ENCODE measurements at regions not wholly inside any gene's neighbourhood (a gene's known extent, or its start where the extent isn't known, plus 50 kb on each side); places are given as distances from the start of the nearest gene placed in this dataset.
A peak's percentile ranks its signal among the peaks of the same experiment; 100 is the strongest.

- no peak for TF ChIP-seq RARB (CRISPR knock-in tag; IDR thresholded peaks at IDR 0.05)
- no peak for TF ChIP-seq JUN (IDR thresholded peaks at IDR 0.05)
- no peak for TF ChIP-seq ZC3H11A (IDR thresholded peaks at IDR 0.05)
- no peak for TF ChIP-seq REST (IDR thresholded peaks at IDR 0.05)
- TF ChIP-seq GATA3 (IDR thresholded peaks at IDR 0.05; ENCODE audit: borderline replicate concordance) = no peak
Measured at GRCh38 chr2:211144078-211144477, 587.7 kb downstream of the CPS1 start (continued).

- peak overlapping the region; percentile 54 to 63; a peak in 4 of 6 replicates for H3K27ac ChIP-seq
- FAIRE-seq (no peak), DNase-seq (ENCODE audit: low read depth in 1 of 2, low spot score in 1 of 2) (no peak), ATAC-seq (no peak)
- H3K4me2 ChIP-seq = no peak overlapping the region
- 62% methylated on average over 4 of the region's 4 CpGs for WGBS (ENCODE audit: missing lambda C conversion rate)
- H3K4me3 ChIP-seq = no peak overlapping the region
- POLR2A ChIA-PET = no interaction called here
- TF ChIP-seq SREBF2 (IDR thresholded peaks at IDR 0.05) (no peak), ZSCAN20 (CRISPR knock-in tag; IDR thresholded peaks at IDR 0.05) (no peak), MYC (IDR thresholded peaks at IDR 0.05; ENCODE audit: borderline replicate concordance, low read length) (no peak), HMGXB4 (CRISPR knock-in tag; IDR thresholded peaks at IDR 0.05; ENCODE audit: borderline replicate concordance) (no peak), RARB (CRISPR knock-in tag; IDR thresholded peaks at IDR 0.05) (no peak), RCOR1 (IDR thresholded peaks at IDR 0.05; ENCODE audit: low read depth, low read length) (no peak), CBX2 (IDR thresholded peaks at IDR 0.05; ENCODE audit: borderline replicate concordance, low read depth) (no peak), CEBPB (IDR thresholded peaks at IDR 0.05) (no peak), EHMT2 (IDR thresholded peaks at IDR 0.05; ENCODE audit: low read depth) (no peak), FOSL2 (IDR thresholded peaks at IDR 0.05) (no peak), FOSL2 (CRISPR knock-in tag; IDR thresholded peaks at IDR 0.05) (no peak)
- H3K4me1 ChIP-seq = peaks cover 15% of the 10 kb centered on the region
- CTCF ChIA-PET = interaction anchor here (0.6 kb wide), 1 partner anchor 12 kb away, joined by 3 read pairs; no protein-coding TSS in a partner anchor
- H3K9me3 ChIP-seq = no peaks in the 10 kb centered on the region
Measured at GRCh38 chr2:211144974-211145665, 588.7 kb downstream of the CPS1 start.

- ChIA-PET POLR2A (no interaction called here), CTCF (no interaction called here)
- peaks cover 2% of the 10 kb centered on the region; the same call in 1 of the 3 replicates for H3K4me1 ChIP-seq
- no peaks in the 10 kb centered on the region for H3K9me3 ChIP-seq
- H3K4me2 ChIP-seq = no peak overlapping the region
- no peak for DNase-seq (ENCODE audit: low read depth in 1 of 2, low spot score in 1 of 2)
- H3K27ac ChIP-seq = no peak overlapping the region
- 86% methylated on average over 3 of the region's 3 CpGs for WGBS (ENCODE audit: missing lambda C conversion rate)
- ATAC-seq = no peak
- FAIRE-seq = no peak
- no peak overlapping the region for H3K4me3 ChIP-seq
- TF ChIP-seq MAFK (IDR thresholded peaks at IDR 0.05; ENCODE audit: partially characterized antibody) = peak; percentile 42
- no peak for TF ChIP-seq FOSL2 (IDR thresholded peaks at IDR 0.05)
- TF ChIP-seq FOSL2 (CRISPR knock-in tag; IDR thresholded peaks at IDR 0.05) = no peak
- TF ChIP-seq SREBF2 (IDR thresholded peaks at IDR 0.05) = no peak
- TF ChIP-seq ZC3H11A (IDR thresholded peaks at IDR 0.05) = no peak
Measured at GRCh38 chr2:211149731-211150130, 593.3 kb downstream of the CPS1 start.

- DNase-seq (ENCODE audit: low read depth in 1 of 2, low spot score in 1 of 2) = no peak
- TF ChIP-seq ZFP36 (IDR thresholded peaks at IDR 0.05; ENCODE audit: borderline replicate concordance, partially characterized antibody) = no peak
- no peak for TF ChIP-seq TP53 (CRISPR knock-in tag; IDR thresholded peaks at IDR 0.05)
- TF ChIP-seq FOSL2 (IDR thresholded peaks at IDR 0.05) = no peak
- TF ChIP-seq FOSL2 (CRISPR knock-in tag; IDR thresholded peaks at IDR 0.05) = no peak
- no peak for TF ChIP-seq JUN (IDR thresholded peaks at IDR 0.05)
- TF ChIP-seq RNF2 (IDR thresholded peaks at IDR 0.05; ENCODE audit: borderline replicate concordance, low read depth) = no peak
- no peak for TF ChIP-seq ZC3H11A (IDR thresholded peaks at IDR 0.05)
- no peak for TF ChIP-seq KDM5A (IDR thresholded peaks at IDR 0.05)
- no peak for TF ChIP-seq HEYL (CRISPR knock-in tag; IDR thresholded peaks at IDR 0.05)
- POLR2A ChIA-PET = no interaction called here
- no peak overlapping the region for H3K27ac ChIP-seq
- FAIRE-seq = no peak
- no peaks in the 10 kb centered on the region for H3K4me1 ChIP-seq
- H3K4me2 ChIP-seq = no peak overlapping the region
- CTCF ChIA-PET = interaction anchor here (0.6 to 2.6 kb wide), 15 partner anchors 9 to 1357 kb away, joined by 3 to 10 read pairs (median 4); no protein-coding TSS in a partner anchor
- H3K4me3 ChIP-seq = no peak overlapping the region
- ATAC-seq = no peak
- no peaks in the 10 kb centered on the region for H3K9me3 ChIP-seq
Measured at GRCh38 chr2:211157211-211157610, 600.8 kb downstream of the CPS1 start.

All from A549 (cell line).